Loucy (cell line): ENCODE measurements at regions not wholly inside any gene's neighbourhood (a gene's known extent, or its start where the extent isn't known, plus 50 kb on each side); places are given as distances from the start of the nearest gene placed in this dataset.

ENCODE experiments used
- H2AFZ ChIP-seq: fragments of 200-600 bp; sonication (generic); 2 replicates; pipeline ENCODE4 v1.6.0; 2016; ENCODE audit warnings: antibody characterized with exemption, mild to moderate bottlenecking, low read length, moderate library complexity
- H3F3A ChIP-seq: fragments of 200-600 bp; 2 replicates; pipeline ENCODE4 v1.6.0; 2016; ENCODE audit warnings: antibody characterized with exemption, low read depth, mild to moderate bottlenecking
- H3K27me3 ChIP-seq: fragments of 200-600 bp; sonication (generic); 2 replicates; pipeline ENCODE4 v1.6.1; 2014; ENCODE audit warnings: low read length, mild to moderate bottlenecking; ENCODE audit not compliant: insufficient read depth, poor library complexity, severe bottlenecking
- H3K36me3 ChIP-seq: fragments of 200-600 bp; sonication (generic); 2 replicates; pipeline ENCODE4 v1.6.1; 2016; ENCODE audit warnings: low read length; ENCODE audit not compliant: insufficient read depth
- H3K4me1 ChIP-seq: fragments of 200-600 bp; sonication (generic); 2 replicates; pipeline ENCODE4 v1.5.1; 2014; ENCODE audit warnings: low read length, mild to moderate bottlenecking; ENCODE audit not compliant: insufficient read depth, poor library complexity, severe bottlenecking
- H3K4me2 ChIP-seq: fragments of 200-600 bp; sonication (generic); 2 replicates; pipeline ENCODE4 v1.6.0; 2014; ENCODE audit warnings: antibody characterized with exemption, low read length, low read depth, mild to moderate bottlenecking; ENCODE audit not compliant: poor library complexity, severe bottlenecking
- H3K4me3 ChIP-seq: fragments of 200-600 bp; sonication (generic); 2 replicates; pipeline ENCODE4 v1.5.1; 2014; ENCODE audit warnings: low read length, mild to moderate bottlenecking, mixed read lengths; ENCODE audit not compliant: poor library complexity, severe bottlenecking
- H3K79me2 ChIP-seq: fragments of 200-600 bp; sonication (generic); 2 replicates; pipeline ENCODE4 v1.6.1; 2014; ENCODE audit warnings: low read length; ENCODE audit not compliant: insufficient read depth
- H3K9ac ChIP-seq: fragments of 200-600 bp; sonication (generic); 2 replicates; pipeline ENCODE4 v1.6.0; 2014; ENCODE audit warnings: mild to moderate bottlenecking, low read depth, low read length, moderate library complexity; ENCODE audit not compliant: poor library complexity, severe bottlenecking
- H3K9me2 ChIP-seq: fragments of 200-600 bp; sonication (generic); replicated peaks from 2 replicates; pipeline ENCODE4 v1.6.1; 2016; ENCODE audit warnings: low read depth, low read length, mixed read lengths
- H3K9me3 ChIP-seq: fragments of 200-600 bp; sonication (generic); 2 replicates; pipeline ENCODE4 v1.6.1; 2014; ENCODE audit warnings: mild to moderate bottlenecking, antibody characterized with exemption, low read length, low read depth; ENCODE audit not compliant: insufficient read depth
- H4K20me1 ChIP-seq: fragments of 200-600 bp; sonication (generic); 2 replicates; pipeline ENCODE4 v1.6.0; 2014; ENCODE audit warnings: antibody characterized with exemption, low read length, mild to moderate bottlenecking; ENCODE audit not compliant: insufficient read depth, poor library complexity, severe bottlenecking
- CTCF ChIP-seq: fragments of 200-600 bp; sonication (generic); conservative IDR thresholded peaks from 2 replicates; pipeline ENCODE4 v1.5.1; 2014; ENCODE audit warnings: mild to moderate bottlenecking, antibody characterized with exemption, low read length
- EZH2phosphoT487 ChIP-seq: fragments of 200-600 bp; IDR thresholded peaks from 2 replicates; pipeline ENCODE4 v1.6.1; 2018; ENCODE audit warnings: antibody characterized with exemption, mild to moderate bottlenecking, moderate library complexity, borderline replicate concordance

- Histone ChIP-seq H3K4me2 (no peak overlapping the region), H3K9me2 (no peaks in the 10 kb centered on the region), H3K9ac (no peak overlapping the region), H3K9me3 (no peaks in the 10 kb centered on the region), H3F3A (peaks cover 3% of the 10 kb centered on the region; the same call in 1 of the 2 replicates), H3K36me3 (no peaks in the 10 kb centered on the region), H3K79me2 (no peaks in the 10 kb centered on the region), H3K27me3 (no peaks in the 10 kb centered on the region), H4K20me1 (no peaks in the 10 kb centered on the region), H3K4me3 (no peak overlapping the region), H2AFZ (no peak overlapping the region), H3K4me1 (peaks cover 29% of the 10 kb centered on the region)
- no peak for TF ChIP-seq CTCF
- no peak for TF ChIP-seq EZH2phosphoT487
Observed at GRCh38 chr2:181367411-181367810, 89.8 kb upstream of the ITGA4 start.

GRCh38 chr2:181367906-181368435 lies 89.2 kb upstream of the ITGA4 start:
- TF ChIP-seq CTCF (no peak), EZH2phosphoT487 (no peak)
- Histone ChIP-seq H3K4me2 (no peak overlapping the region), H3F3A (peaks cover 3% of the 10 kb centered on the region; the same call in 1 of the 2 replicates), H3K36me3 (no peaks in the 10 kb centered on the region), H3K4me3 (no peak overlapping the region), H3K9ac (no peak overlapping the region), H4K20me1 (no peaks in the 10 kb centered on the region), H3K79me2 (no peaks in the 10 kb centered on the region), H3K27me3 (no peaks in the 10 kb centered on the region), H3K9me2 (no peaks in the 10 kb centered on the region), H2AFZ (no peak overlapping the region), H3K4me1 (peaks cover 34% of the 10 kb centered on the region), H3K9me3 (no peaks in the 10 kb centered on the region)

- H3K9ac ChIP-seq = no peak overlapping the region
- no peak overlapping the region for H2AFZ ChIP-seq
- TF ChIP-seq CTCF = no peak
- TF ChIP-seq EZH2phosphoT487 = no peak
- no peaks in the 10 kb centered on the region for H3K9me3 ChIP-seq
- no peaks in the 10 kb centered on the region for H3K27me3 ChIP-seq
- H3K4me1 ChIP-seq = peaks cover 48% of the 10 kb centered on the region
- no peaks in the 10 kb centered on the region for H3K79me2 ChIP-seq
- H3F3A ChIP-seq = peaks cover 3% of the 10 kb centered on the region; the same call in 1 of the 2 replicates
- no peaks in the 10 kb centered on the region for H3K9me2 ChIP-seq
- H3K4me2 ChIP-seq = no peak overlapping the region
- no peak overlapping the region for H3K4me3 ChIP-seq
- no peaks in the 10 kb centered on the region for H4K20me1 ChIP-seq
- H3K36me3 ChIP-seq = no peaks in the 10 kb centered on the region
Observed at GRCh38 chr2:181370126-181370525, 87.1 kb upstream of the ITGA4 start.
